Stimulated activated CD8-positive, alpha-beta memory T cell treated with anti-CD3 and anti-CD28 coated beads, Interleukin-12 subunit alpha, Interleukin-12 subunit beta, amount 100 ng/mL, for 24 hours (primary cell): ENCODE measurements at regions not wholly inside any gene's neighbourhood (a gene's known extent, or its start where the extent isn't known, plus 50 kb on each side); places are given as distances from the start of the nearest gene placed in this dataset.

Experiments
- DNase-seq: peaks from one replicate; pipeline ENCODE4 v3.0.0-alpha.2; 2020; ENCODE audit errors: extremely low read depth

DNA sequence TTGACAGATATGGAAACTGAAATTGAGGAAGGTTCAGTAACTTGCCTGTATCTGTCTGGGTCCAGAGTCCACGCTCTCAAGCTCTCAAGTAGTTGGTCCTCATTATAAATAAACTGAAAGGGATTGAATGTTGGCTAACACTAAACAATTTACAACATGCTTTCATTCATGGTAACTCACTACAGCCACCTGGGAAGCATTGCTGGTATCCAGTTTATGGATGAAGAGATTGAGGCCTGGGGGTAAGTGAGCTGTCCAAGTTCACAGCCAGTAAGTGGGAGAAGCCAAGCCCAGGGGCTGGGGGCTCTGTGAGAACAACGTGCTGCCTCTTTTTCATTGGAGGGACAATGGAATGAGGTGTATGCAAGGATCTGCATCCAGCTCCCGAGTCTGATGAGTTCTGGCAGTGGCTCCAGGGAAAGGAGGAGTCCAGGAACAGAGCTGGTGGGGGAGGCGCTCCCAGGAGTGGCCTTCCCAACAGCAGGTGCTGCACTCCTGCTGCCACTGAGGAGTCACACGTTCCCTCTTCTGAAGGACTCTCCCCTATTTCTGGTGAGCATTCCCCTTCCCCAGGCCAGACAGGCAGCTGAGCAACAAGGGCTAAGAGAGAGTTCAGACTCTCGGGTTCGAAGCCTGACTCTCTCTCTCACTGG lies 175.8 kb downstream of the CSNK2A3 start:
- DNase-seq = no peak

DNA sequence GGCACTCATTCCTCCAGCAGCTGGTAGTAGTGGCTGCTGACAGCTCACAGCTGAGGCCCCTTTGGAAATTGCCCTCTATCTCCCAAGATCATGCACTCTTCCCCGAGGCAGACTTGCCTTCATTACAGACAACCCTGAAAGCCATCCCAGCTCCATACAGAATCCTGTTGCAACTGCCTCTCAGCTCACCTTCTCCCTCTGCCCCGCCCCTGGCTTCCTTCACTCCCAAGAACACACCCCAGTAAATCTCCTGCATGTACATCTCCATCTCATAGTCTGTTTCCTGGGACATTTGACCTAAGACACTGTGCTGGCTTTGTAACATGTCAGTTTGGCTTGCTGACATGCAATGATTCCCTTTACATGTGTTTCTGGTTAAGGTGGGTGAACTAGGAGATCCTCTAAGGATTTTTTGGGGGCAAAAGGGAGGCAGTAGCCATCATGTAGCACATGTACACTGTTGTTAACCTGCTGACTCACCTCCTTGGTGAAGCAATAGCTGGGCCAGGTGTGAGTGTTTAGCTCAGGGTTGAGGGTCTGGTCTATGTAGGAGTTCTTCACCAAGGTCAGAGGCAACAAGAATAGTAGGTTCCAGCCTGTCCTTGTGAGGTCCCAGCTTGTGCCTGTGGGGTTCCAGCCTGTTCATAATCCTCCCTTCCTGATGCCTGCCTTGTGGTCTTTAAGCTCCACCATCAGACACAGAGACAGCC lies 179.6 kb downstream of the CSNK2A3 start:
- no peak for DNase-seq

DNA sequence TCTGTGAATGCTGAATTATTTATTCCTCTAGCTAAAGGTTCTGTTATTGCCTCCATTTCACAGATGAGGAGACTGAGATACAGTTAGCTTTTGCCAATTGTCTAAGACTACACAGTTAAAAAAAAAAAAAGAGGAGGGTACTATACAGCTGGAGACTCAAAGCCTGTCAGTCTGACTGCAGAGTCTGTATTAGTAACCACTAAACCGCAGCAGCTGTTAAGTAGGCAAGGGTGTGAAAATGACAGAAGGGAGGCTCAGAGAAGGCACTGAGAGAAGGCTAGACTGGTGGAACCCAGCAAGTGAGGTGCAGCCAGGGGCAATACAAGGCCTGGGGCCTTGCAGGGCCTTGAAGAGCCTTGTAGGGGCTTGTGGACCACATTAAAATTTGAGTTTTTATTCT lies 181.2 kb downstream of the CSNK2A3 start:
- no peak for DNase-seq

DNA sequence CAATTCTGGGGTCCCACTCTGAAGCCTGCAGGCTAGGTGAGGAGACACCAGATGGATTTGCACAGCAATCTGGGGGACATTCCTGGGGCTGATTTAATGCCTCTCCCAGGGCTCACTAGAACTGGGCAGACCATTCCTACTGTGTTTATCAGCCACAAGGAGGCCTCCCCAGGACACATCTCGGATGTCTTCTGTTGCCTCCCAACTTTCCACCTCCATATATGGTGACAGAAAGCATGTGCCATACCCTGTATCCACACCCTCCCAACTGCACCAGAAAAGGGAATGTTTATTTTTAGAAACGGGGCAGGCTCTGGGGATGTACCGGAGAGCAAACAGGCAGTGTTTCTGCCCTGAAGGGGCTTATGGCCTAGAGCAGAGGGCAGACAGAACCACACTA lies 181.8 kb downstream of the CSNK2A3 start:
- no peak for DNase-seq

DNA sequence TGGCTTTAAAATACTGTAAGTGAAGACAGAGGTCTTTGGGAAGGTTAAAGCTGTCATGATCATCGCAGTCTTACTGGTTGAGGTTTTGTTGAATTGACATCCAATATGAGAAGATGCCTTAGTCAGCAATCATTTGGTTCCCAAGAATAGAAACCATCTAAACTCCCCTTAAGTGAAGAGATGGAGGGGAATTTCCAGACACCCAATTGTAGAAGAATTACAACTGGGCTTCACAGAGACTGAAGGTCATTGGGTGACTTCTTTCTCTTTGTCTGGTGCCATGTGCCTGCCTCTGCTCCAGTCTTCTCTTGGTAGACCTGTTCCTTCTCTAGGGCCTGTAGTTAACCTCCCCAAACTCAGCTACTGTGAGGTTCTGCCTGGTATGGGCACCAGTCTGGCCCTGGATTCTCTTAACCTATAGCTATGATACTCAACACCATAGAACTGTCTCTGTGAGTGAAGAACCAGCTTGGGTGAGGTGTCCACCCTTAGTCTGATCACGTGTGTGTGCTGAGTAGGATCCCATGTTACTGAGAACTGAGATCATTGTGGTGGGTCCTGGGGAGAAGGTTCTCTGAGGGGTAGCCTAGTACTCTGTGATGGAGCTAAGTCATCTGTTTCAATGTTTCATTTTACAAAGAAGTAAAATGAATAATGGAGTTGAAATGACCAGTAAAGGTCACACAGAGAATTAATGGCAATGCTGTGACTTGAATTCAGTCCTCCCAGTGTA lies 182.5 kb downstream of the CSNK2A3 start:
- no peak for DNase-seq

DNA sequence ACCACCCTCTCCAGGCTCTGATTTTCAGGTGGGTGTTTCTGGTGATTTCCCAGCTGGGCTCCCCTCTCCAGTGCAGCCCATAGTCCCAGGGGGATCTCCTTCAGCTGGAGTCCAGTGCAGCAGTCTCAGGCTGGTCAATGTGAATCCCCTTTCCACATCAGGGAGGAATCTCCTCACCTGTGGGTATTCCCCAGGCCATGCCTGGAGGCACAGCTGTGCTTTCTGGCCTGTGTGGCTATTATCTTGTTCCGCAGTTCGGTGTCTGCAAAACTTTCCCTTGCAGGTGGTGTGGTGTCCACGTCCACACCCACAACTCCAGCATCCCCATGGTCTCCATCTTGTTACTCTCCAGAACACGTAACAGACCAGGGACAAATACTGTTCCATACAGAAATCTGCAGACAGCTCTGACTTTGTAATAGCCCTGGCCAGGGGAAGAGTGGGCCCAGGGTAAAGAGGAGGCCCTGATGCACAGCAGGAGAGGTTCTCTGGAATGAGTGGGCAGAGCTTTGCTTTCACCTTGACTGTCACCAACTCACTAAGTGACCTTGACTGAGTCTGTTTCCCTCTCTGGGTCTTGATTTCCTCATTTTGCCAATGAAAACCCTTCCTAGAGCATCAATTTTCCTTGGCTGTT lies 183.2 kb downstream of the CSNK2A3 start:
- no peak for DNase-seq

DNA sequence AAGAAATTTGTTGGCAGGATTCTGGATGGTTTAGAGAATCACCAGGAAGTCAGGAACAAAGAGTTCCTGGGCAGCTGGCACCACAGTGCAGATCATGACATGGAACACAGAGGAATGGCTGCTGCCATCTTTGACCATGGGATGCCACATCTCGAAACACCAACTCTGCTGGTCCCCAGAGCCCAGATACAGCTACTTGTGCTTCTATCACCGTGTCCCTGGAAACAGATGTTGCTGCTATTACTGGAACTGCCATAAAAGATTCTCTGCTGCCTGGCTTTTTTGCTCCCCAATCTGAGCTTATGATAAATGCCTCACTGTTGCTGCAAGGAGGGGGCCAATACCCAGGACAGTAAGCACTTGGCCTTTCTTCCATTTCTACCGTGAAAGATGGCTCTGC lies 185.2 kb downstream of the CSNK2A3 start:
- DNase-seq = no peak

DNA sequence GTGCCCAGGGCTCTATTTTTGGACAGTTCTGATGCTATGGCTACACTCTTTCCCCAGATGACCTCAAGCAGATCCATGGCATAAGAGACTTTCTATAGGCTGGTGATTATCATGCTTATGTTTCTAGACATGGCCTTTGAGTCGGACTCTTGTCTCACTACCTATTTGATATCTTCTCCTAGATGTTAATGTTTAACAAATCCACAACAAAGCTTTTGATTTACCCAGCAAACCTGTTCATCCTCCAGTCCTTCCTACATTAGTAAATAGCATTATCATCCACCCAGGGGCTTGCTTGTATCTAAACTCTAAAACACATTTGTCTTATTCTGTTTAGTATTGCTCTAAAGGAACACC lies 188.7 kb downstream of the CSNK2A3 start:
- DNase-seq = no peak

DNA sequence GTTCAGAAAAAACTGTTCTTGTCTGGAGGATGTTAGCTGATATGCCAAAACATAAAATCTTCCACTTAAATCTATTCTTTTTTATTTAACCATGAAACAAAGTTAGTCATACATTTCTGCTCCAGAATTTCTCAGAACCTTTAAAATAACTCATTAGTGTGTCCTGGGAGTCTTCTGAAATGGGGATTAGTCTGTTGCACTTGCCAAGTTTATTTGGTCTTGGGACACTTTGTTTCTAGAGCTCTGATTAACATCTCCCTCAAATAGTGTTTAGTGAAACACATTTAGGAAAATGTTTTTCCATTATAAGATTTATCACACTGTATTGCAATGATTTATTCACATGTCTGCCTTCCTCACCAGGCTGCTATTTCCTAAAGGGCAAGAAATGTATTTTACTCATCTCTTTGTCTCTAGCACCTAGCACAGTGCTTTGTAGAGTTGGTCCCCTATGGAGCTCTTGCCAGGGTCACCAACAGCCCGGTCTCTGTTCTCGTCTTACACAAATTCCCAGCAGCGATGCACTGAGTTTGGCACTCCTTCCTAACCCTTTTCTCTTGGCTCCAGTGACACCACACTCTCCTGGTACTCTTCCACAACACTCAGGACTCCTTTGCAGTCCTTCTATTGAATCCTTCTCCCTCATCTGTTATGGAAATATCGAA lies 189.2 kb downstream of the CSNK2A3 start:
- no peak for DNase-seq

DNA sequence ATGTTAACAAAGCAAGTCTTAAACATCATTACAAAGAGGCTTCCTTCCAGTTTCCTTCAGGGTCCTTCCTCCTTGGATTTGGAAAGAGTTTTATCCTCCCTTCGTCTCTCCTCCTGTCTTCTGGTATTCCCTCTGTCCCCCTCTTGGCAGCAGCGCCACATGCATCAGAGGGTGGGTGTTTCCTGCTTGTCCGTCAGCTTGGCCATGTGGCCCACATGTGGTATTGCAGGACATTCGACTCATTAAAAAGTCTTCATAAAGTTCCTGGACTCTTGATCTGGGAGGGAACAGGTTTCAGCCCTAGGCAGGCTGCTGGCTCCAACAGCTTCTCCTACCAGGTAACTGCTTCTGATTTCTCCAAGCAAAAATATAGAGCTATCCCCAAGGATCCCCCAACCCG lies 189.8 kb downstream of the CSNK2A3 start:
- DNase-seq = no peak

DNA sequence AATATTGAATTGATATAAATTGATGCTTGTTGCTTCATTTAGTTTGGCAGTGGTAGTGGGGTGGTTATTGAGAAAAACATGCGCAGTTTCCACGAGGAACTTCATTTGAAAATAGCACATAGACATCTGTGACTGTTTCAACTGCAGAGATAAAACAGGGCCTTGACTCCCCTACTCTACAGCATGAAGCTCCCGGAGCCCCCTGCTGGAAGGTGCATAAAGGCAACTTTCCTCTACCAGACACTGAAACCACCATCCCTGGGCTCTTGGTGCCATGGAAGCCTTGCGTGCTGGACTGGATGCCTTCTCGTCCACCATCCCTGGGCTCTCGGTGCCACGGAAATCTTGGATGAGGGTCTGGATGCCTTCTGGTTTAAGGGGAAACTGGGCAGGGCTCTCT lies 195.9 kb downstream of the CSNK2A3 start:
- DNase-seq = no peak

DNA sequence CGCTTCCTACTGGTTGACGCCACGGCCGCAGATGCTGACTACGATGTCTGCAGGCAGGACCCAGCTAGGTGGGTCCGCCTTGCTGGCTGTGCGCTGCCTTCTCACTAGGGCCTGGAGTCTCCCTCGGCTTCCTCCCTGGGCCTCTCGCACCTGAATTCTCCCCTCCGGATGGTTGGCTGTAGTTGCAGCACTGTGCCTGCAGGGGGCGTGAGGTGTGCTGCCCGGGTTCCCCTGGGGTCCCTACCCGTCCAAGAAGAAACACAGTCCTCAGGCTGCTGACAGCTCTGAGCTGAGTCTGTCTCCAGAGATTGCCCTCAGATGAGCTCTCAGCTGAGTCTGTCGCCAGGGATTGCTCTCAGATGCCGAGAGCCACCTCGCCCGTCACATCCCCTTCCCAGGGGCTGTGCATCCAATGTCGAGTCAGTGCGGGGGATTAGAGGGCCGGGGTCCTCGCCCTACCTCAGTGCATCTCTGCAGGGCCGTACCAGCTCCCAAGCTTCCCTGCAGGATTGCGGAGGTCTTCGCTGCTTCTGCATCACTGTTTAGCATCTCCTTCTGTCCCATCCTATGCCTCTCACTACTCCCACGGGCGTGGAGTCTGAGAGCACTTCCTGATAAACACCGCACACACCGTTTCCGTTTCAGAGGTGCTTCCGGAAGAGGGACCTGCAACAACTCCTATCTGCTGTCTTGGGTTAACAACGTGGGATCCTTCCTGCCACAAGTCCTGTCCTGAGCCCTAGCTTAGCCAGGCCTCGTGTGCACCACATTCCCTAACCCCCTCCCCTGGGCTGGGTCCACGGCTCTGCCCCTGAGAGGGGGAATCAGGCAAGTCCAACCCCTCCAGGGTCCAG lies 196.9 kb downstream of the CSNK2A3 start:
- no peak for DNase-seq

DNA sequence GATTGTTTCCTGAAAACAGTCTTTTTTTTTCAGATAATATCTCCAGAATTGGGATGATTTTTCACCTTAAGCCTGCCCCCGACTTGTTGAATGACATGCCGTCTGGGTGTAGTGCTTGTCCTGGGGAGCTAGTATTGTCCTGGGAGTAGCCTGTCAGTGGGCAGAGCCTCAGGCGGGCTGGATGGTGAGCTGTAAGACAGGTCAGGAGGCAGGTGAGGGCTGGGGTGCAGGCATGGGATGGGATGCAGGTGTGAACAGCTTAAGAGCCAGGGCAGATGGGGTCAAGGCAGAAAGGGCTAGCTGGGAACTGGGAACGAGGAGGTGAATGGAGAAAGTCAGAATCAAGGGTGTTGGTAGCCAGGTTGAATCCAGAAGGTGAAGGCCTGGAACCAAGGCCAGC lies 200.2 kb downstream of the CSNK2A3 start:
- DNase-seq = no peak

DNA sequence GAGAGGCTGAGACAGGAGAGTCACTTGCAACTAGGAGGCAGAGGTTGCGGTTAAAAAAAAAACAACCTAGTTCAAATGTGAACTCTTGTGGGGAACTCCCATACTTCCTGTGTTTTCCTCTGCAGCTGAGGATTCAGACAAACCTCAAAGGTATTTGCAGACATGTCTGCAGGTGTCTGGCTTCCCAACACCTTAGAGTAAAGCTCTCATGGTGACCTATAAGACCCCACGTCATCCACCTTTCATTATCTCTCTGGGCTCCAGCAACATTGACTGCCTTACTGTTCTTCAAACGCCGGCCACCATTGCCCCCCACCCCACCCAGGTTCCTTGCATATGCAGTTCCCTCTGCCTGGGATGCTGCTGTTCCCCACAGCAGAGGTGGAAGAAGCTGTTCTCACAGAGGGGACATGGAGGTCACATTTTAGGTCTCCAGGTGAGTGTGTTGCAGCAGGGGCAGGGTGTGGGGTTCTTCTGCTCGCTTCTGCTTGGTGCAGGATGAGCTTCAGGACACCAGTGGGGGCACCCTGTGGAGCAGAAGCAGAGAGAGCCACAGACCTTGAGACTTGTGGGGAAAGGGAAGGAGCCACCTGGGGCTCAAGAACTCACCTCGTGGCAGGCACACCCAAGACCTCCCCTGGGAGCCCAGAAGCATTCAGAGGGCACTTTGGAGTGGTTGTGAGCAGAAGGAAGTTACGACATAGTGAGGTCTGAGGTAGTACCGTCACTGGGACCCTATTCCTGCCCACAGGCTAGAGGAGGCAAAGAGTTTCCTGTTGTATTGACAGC lies 203.2 kb downstream of the CSNK2A3 start:
- DNase-seq = no peak

DNA sequence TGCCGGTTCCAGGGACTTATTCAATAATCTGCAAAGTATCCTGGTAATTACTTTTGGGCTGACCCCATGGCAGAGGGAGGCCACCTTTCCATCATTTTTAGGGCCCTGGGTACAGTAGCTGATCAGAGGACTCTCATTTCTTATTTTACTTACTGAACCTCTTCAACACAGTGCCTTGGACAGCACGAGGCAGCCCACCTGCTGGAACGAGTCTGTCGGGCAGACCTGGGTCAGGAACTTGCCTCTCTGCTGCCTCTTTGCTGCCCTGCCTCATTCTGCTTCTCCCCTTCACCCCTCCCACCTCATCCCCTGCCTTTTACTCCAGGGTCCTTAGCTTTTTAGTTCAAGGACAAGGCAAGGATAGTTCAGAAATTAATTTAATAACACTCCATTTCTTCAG lies 204.5 kb downstream of the CSNK2A3 start:
- no peak for DNase-seq

DNA sequence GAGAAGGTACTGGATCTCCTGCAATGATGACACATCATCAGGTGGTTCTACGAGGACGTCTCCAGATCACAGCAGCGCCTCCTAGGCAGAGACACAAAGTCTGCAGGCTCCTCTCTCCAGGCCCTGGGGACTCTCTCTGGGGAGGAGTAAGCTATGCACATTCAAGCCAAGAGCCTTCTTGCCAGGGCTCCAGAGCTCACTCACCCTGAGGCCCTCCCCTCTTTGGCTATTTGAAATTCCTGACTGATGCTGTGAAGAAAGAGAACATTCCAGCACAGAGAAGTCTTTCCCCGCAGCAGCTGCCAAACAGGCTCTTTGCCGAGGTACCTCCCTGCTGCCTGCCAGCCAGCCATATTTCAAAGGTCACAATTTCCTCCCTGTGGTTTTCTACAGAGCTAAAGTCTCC lies 204.9 kb downstream of the CSNK2A3 start:
- no peak for DNase-seq

DNA sequence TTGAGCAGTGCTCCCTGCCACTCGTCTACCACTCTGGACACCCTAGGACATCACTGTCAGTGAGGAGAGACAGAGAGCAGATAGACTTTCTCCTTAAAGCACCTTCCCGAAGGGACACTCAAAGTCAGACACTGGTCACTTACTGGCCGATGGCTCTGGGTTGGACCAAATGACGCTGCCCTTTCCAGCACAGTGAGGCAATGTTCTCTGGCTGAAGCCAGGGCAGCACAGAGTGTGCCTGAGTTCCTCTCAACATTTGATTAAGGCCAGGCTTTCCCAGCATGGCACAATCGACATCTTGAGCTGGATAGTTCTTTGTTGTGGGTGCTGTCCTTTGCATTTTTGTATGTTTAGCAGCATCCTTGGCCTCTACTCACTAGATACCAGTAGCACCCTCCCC lies 206.2 kb downstream of the CSNK2A3 start:
- DNase-seq = no peak

DNA sequence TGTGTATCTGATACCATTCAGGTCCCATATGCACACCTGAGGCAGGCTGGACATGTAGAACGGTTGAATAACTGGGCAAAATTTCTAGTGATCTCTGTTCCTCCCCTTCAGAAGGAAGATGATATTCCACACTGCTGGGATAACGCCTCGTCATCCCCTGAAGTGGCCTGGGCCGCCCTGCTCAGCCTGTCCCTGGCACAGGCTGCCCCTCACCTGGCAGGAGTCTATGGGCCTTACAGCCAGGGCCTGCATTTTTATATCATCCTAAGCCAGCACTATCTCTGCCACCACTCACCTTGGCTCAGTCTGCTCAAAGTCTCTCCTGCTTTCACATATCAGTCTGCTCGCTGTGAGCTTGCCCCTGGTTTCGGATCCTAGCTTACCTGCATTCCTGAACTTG lies 209.2 kb downstream of the CSNK2A3 start:
- no peak for DNase-seq

DNA sequence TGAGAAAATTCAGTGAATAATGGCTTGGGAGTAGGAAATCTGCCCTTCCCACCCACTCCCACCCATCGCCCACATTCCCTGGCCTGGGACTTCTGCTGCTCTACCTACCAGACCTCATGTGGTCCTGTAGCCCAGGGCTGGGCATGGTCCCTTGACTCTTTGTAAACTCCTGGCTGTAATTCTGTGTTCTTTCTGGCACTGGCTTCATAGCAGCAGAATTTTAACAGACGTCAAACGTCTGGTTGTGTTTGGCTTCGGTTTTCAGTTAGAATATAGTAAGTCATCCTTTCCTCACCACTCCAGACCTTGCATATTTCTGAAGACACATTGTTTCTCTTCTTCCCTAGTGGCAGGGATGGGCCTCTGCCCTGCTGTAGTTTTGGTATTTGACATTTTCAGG lies 210.6 kb downstream of the CSNK2A3 start:
- DNase-seq = no peak

DNA sequence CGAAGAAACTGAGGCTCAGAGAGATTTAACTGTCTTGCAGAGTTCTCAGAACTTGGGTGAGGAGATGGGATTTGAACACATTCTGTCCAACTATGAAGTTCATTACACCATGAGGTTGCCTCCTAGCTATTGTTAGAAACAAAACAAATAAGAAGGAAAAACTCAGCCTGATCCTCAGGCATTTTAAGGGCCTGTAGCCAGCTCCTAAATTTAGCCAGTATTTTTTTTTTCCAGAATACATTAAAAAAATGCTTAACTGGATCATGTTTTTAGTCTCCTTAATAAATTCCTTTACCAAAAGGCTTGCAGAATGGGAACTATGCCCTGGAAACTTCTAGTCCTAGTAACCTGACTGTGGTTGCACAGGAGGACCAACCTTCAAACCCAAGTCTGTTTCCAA lies 212.0 kb downstream of the CSNK2A3 start:
- DNase-seq = no peak
